ENCODE measurements at regions not wholly inside any gene's neighbourhood (a gene's known extent, or its start where the extent isn't known, plus 50 kb on each side); places are given as distances from the start of the nearest gene placed in this dataset.
A peak's percentile ranks its signal among the peaks of the same experiment; 100 is the strongest.

DNA sequence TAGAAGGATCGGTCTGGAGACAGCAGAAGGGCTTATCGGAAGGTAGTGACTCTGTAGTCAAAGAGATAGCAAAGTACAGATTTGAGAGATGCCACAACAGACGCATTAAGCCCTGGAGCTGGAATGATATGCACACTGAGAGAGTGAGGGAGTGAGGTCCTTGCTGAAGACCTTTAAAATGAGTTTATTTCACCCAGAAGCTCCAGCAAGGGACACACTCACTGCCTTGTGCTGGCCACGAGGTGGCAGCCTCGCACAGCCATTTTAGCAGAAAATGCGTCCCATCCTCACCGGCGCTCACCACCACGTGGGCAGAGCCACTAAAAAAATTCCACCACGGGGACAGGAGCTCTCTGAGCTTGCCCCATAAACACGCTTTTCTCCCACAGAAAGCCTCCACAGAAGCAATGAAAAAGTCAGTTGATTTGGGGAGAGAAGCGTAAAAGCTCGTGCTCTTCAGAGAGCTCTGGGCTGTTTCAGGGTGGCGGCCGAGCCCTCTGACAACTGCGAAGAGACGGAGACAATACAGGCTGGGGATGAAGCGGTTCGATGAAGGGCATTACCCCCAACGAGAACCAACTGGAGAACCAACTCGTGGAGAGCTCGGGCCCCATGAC lies 163.0 kb upstream of the KLF14 start:
- DNase-seq (ENCODE audit: low read depth, low spot score), result peak; percentile 74

DNA sequence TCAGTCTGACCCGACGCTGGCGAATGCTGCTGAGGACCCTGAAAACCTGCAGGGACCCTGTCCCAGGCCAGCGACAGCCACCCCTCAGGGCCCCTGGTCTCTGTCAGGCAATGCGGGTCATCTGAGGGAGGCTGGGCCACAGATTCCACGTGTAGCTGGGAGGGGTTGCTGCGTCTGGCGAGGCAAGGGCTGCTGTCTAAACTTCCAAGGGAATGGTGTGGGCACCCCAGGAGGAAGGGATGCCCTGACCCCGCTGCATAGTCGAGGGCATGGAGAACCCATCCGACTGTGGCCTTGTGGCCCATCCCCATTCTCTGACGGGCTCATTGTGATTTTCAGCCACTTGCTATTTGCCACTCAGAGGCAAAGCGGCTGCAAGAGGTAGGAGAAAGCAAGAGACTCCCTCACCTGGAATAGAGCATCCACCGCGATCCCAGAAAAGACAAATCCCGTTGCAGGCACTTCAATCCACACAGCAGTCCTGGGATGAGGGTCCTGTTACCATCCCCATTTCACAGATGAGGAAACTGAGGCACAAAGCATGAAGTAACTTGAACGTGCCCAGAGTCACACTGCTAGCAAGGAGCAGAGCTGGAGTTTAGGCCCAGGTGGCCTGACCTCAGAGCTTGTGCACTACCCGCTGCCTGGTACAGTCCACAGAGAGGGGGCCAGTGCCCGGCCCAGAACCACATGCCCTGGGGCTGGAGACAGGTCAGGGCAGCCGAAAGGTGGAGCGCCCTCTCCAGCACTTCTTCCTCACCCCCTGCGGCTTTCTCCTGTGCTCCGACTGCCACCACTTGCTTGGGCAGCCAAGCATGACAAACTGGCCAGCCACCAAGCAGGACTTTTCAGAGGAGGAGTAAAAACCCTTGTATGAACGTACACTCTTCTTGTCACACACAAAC lies 163.8 kb upstream of the KLF14 start:
- DNase-seq (ENCODE audit: low read depth, low spot score), result no peak

DNA sequence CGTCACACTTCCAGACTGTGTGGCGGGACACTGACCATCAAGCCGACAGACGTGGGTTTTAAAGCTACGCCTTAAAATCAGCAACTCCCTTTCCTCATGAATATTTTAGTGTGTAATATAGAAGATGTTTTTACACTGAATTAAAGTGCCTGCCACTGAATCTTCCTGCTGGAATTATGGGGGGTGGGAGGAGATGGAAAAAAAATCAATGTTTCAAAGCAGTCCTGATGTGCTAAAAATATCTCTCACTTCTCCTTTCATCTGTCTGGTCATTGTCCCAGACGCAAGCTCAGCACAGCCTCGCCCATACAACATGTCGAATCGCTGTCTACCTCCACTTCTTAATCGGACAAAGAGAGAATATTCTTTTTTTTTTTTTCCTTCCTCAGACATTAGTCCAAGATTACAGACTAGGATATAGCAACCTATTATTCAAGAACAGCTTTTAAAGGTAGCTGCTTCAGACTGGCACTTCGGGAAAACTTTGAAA lies 165.1 kb upstream of the KLF14 start:
- DNase-seq (ENCODE audit: low read depth, low spot score), result no peak

DNA sequence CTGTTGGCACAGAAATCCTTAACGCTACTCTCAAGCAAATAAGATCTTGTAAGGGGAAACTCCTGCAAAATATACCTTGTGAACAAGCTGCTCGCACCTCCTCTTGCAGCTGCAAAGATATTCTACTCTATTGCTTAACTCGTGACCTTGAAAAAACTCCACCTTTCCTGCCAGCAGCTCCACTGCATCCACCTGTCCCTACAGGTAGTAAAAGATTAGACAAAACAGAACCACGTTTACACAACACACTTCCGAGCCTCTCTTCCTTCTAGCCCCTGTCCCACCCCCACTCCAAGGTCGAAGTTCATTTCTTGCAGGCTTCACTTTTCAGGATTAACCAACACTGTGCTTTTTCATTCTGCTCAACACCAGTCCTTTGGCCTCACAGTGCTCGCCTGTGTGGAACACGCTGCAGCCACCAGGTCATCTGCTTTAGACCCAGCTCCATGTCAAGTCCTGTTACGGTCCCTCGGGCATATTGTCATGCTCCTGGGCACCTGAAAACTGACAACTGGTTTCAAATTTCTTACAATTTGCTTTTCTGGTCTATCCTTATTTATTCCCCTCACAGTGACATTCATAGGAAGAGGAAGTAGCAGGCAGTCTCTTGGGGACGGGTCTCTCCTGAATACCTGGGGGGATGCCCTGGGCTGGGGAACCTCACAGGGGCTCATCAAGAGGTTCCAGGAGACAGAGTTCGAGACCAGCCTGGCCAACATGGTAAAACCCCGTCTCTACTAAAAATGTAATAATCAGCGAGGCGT lies 165.8 kb upstream of the KLF14 start:
- no peak for DNase-seq (ENCODE audit: low read depth, low spot score)

DNA sequence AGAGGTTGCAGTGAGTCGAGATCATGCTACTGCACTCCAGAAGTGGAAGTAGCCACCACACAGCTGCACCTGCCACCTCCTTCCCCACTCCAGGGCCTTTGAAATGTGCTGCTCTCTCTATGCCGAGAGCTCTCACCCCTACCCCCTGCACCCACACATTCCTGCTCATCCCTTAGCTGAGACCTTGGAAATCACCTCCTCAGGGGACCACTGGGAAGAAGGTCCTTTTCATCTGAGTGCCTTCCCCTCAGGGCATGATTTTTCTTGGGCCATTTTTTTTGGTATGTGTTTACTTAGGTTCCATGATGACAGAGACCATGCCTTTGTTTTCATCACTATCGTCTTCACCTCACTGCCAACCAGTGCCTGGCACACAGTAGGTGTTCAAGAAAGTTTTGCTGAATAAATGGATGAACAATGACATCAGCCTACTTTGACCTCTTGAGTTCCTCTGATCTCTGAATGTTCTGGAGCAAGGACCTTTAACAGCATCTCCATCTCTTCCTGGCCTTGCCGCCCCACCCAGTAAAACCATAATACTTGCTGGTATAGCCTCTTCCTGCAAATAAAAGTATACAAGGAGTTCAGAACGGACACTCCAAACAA lies 166.6 kb upstream of the KLF14 start:
- no peak for DNase-seq (ENCODE audit: low read depth, low spot score)

DNA sequence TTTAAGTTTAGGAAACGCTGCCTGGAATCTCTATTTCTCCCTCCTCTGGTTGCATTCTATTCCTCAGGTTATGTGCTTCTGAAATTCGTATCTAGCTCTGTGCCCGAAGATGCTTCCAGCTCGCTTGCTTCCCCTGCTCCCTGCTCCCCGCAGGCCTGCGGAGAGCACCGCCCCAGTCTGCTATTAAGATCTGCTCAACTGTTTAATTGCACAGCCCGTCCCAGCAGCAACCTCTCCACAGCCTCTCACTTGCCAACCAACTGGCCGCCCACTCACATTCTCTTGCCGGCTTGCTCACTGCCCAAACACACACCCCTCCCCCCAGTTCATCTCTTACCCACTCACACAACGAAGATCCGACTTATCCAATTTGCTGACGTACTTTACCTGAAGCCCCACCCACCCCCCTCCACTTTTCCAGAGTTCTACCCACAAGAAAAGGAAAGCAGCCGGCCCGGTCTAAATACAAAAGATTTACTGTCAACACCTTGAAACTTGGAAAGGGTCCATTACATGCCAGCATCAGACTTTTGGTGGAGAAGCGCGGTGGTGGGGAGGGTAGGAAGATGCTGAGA lies 167.3 kb upstream of the KLF14 start:
- DNase-seq (ENCODE audit: low read depth, low spot score), result no peak

DNA sequence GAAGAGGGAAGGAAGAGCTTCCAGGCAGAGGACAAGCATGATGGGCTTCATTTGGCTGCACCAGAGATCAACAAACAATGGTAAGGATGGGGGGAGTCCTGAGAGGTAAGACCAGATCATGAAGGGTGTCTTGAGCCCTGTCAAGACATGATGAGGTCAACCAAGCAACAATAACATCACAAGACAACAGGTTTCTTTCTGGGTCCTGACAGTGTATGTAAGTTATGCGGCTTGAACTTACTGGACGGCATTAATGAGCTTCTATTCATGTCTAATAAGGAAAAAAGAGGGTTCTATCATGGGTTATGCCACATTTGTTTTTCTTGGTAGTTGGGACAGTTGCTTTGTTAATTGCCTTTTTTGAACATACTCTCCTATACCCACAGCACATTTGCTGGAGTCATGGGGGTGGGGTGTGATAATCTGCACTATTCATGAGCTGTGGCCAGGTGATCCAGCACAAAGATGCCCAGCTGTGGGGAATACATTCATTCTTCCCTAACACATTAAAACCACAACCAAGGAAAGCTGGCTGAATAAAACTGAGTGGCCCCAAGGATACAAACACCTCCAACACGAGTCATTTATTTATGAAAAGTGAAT lies 168.8 kb upstream of the KLF14 start:
- no peak for DNase-seq (ENCODE audit: low read depth, low spot score)

DNA sequence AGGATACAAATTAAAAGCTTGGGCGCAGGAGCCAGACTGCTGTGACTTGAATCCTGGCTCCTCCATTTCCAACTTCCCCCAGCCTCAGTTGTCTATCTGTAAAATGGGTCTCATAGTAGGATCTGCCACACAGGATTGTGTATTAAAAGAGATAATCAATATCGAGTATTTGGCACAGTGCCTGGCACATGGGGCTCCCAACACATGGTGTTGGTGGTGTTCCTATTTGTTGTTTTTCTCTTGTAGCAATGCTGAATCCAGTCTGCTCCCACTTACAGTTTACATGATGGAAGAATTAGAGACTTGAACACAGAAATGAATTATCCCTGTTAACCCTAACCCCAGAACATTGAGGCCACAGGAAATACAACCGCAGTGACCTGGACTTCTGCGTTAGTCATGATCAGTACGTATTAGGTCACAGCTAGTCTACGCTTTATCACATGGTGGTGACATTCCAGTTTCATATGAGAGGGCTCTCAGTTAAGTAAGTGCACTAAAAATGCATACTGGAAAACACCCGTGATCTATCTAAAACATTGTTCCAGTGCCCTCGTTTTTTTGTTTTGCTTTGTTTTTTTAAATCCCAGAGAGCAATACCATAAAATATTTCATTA lies 169.5 kb upstream of the KLF14 start:
- no peak for DNase-seq (ENCODE audit: low read depth, low spot score)

DNA sequence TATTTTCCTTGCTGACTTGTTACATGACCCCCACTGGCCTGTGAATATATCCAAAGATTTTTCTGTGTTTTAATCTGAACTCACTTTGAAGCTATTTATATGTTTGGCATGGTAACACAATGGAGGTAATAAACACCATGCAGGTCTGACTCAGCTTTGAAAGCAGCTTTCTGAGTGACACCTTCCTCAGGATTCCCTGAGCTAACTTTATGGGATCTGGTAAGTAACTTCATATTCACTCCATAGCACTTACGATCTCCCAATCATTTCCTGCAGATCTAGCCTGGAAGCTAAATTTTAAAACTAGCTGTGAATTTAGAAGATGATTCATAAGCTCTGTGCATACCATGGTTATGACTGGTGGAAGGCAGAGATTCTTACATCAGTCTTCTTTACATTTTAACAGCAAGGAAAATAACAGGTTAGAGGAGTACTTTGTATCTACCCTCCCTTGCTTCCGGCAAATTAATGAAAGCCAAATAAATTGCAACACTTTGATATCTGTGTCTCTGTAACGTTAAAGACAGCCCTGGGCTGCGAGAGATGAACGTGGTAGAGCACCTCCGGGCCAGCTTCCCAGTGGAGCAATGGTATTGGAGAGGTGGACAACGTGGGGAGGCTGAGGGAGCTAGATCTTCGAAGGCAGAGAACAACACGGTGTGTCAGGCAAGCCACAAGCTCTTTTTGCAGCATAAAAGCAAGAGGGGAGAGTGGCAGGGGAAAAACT lies 170.2 kb upstream of the KLF14 start:
- no peak for DNase-seq (ENCODE audit: low read depth, low spot score)

DNA sequence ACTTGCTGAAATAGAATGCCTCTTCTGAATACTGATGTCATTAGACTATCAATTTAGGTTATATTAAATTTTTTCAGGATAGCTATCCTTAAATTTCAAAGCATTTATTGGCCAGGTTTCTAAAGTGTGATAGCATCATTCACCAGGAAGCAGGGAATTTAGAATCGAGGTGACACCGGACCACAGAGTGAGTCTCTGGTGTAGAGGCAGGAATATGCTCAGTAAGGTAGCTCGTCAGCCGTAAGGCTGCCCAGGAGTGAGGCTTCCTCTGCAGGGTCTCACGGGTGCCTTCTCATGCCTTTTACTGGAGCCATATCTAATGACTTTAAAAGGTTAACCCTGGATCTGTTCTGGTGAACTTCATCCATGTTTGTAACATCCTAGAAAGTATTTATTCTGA lies 170.8 kb upstream of the KLF14 start:
- no peak for DNase-seq (ENCODE audit: low read depth, low spot score)

DNA sequence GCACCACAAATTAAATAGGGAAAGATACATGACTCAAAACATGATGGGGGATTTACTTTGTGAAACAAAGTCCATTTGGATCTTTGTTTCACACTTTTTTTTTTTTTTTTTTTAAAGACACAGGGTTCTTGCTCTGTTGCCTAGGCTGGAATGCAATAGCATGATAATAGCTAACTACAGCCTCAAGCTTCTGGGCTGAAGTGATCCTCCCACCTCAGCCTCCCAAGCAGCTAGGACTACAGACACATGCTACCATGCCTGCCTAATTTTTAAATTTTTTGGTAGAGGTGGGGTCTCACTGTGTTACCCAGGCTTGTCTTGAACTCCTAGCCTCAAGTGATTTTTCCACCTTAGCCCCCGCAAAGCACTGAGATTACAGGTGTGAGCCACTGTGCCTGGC lies 172.6 kb upstream of the KLF14 start:
- no peak for DNase-seq (ENCODE audit: low read depth, low spot score)

DNA sequence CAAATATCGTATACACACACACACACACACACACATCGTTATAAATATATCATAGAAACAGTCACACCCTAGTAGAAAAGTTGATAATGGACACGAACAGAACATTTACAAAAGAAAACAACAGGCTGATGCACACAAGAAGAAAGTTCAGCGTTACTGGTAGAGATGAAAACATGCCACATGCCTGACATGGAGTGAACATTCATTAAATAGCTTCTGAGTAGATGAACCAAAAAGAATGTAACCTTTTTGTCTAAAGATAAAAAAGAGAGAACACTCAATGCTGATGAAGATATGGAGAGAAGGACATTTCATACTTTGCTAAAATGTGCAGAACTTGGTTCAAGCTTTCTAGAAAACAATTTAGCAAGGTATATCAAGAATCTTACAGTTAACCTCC lies 173.4 kb upstream of the KLF14 start:
- DNase-seq (ENCODE audit: low read depth, low spot score), result no peak

DNA sequence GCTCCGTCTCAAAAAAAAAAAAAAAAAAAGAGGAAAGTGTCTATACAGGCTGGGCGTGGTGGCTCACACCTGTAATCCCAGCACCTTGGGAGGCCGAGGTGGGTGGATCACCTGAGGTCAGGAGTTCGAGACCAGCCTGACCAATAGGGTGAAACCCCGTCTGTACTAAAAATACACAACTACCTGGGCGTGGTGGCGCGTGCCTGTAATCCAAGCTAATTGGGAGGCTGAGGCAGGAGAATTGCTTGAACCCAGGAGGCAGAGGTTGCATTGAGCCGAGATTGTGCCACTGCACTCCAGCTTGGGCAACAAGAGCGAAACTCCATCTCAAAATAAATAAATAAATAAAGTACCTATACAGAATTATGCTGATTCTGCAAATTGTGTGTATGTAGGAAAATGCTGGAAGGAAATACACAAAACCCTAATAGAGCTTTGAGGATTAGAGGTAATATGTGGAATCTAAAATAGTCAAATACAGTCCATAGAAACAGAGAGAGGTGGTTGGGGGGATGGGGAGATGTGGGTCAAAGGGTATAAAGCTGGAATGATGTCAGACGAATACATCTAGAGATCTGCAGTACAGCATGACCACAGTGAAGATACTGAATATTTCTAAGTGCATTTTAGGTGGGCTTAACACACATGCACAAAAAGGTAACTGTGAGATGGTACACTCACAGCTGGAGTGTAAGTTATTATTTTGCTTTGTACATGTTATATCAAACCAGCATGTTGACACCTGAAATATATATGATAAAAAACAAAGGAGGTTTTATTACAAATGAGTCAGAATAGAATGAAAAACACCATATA lies 174.5 kb upstream of the KLF14 start:
- DNase-seq (ENCODE audit: low read depth, low spot score), result no peak

DNA sequence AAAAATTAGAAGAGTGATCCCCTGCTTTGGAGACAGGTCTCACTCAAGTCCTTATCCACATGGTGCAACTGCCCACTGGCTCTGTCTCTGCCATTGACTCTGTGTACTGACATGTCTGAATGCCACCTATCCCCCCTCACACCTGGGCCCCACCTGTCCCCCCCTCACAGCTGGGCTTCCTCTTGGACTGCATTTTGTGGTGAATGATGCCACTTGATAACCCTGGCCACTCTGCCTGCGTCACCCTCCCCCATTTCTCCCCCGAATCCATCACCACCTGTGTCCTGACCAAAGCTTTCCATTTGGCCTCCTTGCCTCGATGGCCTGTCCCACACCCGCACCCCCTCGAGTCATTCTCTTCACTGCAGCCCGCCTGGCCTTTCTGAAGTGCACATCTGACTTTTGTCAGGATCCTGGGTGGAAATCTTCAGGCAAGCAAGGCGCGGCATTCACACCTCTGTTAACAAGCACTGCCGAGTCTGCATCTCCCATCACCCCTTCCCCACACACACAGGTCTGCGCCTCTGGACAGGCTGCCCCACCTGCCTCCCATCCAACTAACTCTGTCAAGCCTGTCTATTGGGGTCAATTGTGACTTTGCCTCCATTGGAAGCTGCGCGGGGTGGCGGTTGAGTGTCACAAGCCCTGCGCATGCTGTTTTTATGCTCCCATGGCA lies 175.3 kb upstream of the KLF14 start:
- DNase-seq (ENCODE audit: low read depth, low spot score), result no peak

DNA sequence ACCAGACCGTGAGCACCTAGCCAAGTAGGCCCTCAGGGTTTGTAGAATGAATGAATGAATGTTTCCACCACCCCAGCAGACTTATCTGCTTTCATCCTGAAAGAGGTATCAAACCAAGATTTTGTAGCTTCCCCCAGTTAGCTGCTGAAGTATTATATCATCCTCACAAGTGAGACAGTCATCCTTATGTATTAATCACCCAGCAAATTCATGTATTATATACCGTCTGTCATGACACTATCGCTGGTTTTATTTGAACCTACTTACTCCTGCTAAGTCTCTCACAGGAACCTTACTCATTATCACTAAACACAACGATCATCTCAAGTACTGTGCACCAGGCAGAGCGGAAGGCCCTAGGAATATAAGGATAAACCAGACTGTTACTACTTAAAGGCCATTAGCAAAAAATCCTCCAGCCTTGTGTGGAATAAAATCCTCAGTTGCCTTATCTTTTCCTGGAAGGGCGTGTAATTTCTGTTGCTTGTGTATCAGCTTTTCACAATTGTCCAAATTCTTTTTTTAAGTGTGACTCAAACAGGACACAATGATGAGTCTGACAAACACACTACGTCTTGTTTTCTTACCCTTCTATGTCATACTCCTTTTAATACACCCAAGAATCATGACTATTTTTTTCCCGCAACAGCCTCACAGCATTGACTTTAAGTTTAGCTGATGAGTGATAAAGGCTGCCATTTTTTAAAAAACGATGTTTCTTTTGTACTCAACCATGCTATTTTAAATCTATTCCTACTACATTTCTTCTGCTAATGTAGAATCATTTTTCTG lies 176.1 kb upstream of the KLF14 start:
- DNase-seq (ENCODE audit: low read depth, low spot score), result no peak

DNA sequence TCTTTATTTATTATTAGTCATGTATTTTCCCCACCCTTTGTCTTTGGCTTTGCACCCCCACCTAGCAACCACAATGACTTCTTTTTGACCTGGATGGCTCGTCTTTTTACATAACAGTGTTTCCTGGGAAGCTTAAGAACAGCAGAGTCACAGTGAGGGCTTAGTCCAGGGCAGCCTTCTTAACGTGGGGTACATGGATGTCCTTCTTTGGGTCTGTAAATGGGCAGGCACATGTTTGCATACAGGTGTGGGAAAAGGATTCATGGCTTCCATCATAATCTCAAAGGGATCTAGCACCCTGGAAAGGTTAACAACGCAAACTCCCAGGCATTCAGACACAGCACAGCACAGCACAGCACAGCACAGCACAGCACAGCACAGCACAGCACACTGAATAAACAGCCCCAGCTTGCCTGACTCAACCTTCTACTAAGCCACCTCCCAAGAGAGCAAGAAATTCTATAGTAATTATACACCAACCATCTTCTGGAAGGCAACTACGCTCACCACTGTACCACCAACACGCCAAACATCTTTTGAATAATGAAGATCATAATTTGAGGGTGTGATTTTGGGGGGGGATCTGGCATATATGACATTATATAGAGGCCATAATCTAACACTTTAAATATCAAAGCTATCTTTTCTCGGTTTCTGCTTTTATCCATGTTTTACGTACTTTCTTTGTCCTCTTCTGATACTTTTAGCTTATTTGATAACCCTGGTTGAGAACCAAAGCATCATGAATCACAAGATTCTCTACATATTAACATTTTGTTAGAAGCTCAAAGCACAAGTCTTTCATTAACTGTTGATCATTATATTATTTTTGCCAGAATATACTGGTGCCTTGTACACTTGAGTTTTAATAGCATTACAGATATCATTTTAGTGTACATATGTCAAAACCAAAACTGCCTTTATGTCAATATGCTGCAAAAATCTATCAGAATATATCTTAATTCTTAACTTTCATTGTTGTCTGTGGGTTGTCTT lies 177.2 kb upstream of the KLF14 start:
- DNase-seq (ENCODE audit: low read depth, low spot score), result no peak
